NB4 (cell line): ENCODE measurements at regions not wholly inside any gene's neighbourhood (a gene's known extent, or its start where the extent isn't known, plus 50 kb on each side); places are given as distances from the start of the nearest gene placed in this dataset.

Source experiments
- DNase-seq: peaks from one replicate; pipeline ENCODE4 v3.0.0; 2010; ENCODE audit warnings: low read depth
- H3K4me3 ChIP-seq: one replicate; pipeline ENCODE4 v1.5.1; 2011; ENCODE audit warnings: mild to moderate bottlenecking, low read depth, low read length, moderate library complexity
- MYC ChIP-seq: IDR thresholded peaks from 2 replicates; pipeline ENCODE4 v1.6.1; 2011; ENCODE audit warnings: low read depth, low read length
- POLR2A ChIP-seq: IDR thresholded peaks from 2 replicates; pipeline ENCODE4 v1.6.1; 2011; ENCODE audit warnings: mild to moderate bottlenecking; ENCODE audit not compliant: insufficient read length; ENCODE audit errors: extremely low read depth
- TF ChIP-seq, protein P1 (sequence below): IDR thresholded peaks from 2 replicates; pipeline ENCODE4 v1.6.1; 2011; ENCODE audit warnings: low read depth, low read length
- TF ChIP-seq, protein P2 (sequence below): IDR thresholded peaks from one replicate; pipeline ENCODE4 v1.5.1; 2012; ENCODE audit warnings: low read depth, low read length

DNA sequence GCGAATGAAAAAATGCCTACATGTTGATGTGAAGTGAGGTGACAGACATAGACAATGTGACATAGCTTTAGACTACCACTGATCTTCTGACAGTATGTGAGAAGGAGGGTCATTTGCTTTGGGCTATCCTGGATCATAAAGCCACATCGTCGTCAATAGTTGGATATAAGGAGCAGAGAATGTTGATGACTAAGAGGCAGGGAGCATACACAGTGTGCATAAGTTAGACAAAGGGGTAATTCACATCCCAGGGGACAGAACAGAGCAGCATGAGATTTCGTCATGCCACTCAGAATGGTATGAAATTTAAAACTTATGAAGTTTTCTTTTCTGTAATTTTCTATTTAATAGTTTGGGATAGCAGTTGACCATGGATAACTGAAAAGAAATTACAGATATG lies 403.2 kb downstream of the DSC3 start:
- TF ChIP-seq, protein P1, sequence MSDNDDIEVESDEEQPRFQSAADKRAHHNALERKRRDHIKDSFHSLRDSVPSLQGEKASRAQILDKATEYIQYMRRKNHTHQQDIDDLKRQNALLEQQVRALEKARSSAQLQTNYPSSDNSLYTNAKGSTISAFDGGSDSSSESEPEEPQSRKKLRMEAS: no peak
- TF ChIP-seq POLR2A (no peak), MYC (no peak)
- TF ChIP-seq, protein P2, sequence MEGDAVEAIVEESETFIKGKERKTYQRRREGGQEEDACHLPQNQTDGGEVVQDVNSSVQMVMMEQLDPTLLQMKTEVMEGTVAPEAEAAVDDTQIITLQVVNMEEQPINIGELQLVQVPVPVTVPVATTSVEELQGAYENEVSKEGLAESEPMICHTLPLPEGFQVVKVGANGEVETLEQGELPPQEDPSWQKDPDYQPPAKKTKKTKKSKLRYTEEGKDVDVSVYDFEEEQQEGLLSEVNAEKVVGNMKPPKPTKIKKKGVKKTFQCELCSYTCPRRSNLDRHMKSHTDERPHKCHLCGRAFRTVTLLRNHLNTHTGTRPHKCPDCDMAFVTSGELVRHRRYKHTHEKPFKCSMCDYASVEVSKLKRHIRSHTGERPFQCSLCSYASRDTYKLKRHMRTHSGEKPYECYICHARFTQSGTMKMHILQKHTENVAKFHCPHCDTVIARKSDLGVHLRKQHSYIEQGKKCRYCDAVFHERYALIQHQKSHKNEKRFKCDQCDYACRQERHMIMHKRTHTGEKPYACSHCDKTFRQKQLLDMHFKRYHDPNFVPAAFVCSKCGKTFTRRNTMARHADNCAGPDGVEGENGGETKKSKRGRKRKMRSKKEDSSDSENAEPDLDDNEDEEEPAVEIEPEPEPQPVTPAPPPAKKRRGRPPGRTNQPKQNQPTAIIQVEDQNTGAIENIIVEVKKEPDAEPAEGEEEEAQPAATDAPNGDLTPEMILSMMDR: no peak
- DNase-seq: no peak
- no peak overlapping the region for H3K4me3 ChIP-seq

DNA sequence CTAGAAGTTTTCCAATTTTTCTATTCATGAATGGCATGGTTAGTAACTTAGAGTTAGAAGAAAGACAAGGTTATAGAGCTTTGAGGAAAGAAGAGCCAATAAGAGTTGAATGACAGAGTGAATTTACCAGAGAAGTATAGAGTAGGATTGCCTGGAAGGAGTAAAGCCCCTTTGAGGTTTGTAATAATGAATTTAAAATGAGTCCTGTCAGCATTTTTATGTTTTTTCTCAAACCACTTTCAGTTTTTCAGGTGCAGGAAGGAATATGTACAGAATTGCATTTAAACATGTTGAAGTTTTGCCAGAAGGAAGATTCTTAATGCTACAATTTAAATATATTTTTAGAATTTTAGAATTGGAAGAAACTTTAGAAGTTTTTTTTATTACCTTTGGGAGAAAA lies 408.3 kb downstream of the DSC3 start:
- no peak overlapping the region for H3K4me3 ChIP-seq
- TF ChIP-seq, protein P1: no peak
- no peak for DNase-seq

DNA sequence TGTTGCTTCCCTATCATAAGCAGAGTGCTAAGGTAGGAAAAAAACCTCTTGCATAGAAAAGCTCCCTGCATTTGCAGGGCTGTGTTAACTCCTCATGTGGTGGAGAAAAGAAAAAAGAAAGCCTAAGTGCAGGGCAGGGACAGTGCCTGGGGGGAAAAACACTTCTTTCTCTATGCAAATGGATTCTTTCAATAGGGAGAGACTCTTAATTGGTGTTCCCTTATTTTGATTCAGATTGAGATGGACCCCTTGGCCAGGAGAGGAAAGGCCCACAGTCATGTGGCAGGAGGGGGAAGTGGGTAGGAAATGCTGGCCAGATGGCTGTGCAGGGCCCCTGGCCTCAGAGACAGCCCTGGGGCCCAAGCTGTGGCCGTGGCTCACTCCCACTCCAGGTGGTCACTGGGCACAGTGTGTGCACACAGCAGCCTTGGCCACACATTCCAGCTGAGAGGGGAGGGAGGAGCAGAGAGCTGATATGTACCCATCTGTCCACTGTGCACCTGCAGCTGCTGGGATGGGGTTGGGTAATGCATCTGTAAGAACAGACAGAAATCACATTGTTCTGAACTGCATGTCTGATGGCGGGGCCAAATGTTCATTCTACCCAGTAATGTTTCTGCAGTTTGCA lies 410.4 kb downstream of the DSC3 start:
- DNase-seq: no peak
- H3K4me3 ChIP-seq: no peak overlapping the region
- TF ChIP-seq POLR2A (no peak), MYC (no peak)
- TF ChIP-seq, protein P1: no peak
- TF ChIP-seq, protein P2: no peak

DNA sequence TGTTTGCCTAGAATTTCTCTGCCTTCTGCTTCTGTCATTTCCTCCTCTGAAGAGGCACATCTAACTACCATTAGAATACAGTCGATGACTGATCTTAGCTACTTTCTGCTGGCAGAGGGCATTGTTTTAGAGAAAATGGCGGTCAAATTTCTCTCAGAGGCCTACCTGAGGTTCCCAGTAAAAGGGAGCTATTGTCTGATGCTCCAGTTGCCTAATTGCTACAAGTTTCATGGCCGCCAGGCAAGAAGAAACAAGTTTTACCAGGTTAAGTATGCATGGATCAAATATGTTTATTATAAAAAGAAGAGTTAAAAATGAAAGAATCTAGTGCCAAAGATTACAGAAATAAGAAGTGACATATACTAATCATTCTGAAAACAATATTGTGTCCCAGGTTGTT lies 416.6 kb downstream of the DSC3 start:
- TF ChIP-seq POLR2A: no peak
- TF ChIP-seq MYC: no peak
- TF ChIP-seq, protein P2: no peak
- TF ChIP-seq, protein P1: no peak
- no peak for DNase-seq
- no peak overlapping the region for H3K4me3 ChIP-seq

DNA sequence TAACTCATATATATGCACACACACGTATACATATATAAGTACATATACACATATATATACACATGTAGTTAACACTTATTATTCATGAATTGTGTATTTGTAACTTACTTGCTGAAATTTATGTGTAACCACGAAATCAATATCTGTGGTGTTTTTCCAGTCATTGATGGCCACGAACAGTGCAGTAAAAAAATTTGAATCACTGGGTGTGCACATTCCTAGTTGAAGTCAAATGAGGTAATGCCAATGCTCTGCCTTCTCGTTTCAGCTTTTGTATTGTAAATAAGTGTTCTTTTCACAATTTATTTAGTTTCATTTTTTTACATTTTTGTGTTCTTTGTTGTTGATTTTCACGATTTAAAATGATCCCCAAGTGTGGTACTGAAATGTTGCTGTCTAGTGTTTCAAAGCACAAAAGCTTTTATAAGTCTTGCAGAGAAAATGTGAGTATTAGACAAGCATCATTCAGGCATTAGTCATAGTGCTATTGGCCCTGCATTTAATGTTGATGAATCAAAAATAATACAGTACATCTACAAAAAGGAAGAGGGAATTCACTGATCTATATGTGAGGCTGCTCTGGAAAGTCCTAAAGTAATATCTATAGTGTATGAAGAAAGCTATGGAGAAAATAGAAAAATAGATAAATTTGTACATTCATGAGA lies 419.0 kb downstream of the DSC3 start:
- no peak for DNase-seq
- no peak for TF ChIP-seq POLR2A
- TF ChIP-seq, protein P2: no peak
- no peak for TF ChIP-seq MYC
- TF ChIP-seq, protein P1: no peak
- no peak overlapping the region for H3K4me3 ChIP-seq

DNA sequence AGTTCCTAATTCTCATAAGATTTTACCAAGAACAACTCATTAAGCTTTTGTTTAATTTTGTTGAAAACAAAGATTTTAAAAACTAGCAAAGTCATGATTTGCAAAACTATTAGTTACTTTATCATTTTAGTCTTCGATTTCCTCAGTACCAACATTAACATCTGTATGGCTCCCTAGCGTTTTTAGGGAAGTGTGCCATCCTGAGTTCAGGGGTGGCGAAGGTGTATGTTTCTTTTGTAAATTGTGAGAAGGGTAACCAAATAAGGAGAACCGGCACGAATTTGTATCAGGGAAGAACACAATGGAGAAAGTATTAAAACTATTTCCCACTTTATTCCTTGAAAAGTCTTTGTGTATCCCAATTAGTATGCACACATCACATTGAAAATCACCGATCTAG lies 419.9 kb downstream of the DSC3 start:
- no peak overlapping the region for H3K4me3 ChIP-seq
- DNase-seq: no peak
- TF ChIP-seq MYC (no peak), POLR2A (no peak)
- TF ChIP-seq, protein P2: no peak
- TF ChIP-seq, protein P1: no peak
